ENCODE measurements at regions not wholly inside any gene's neighbourhood (a gene's known extent, or its start where the extent isn't known, plus 50 kb on each side); places are given as distances from the start of the nearest gene placed in this dataset.

GRCh38 chr14:101025696-101026095 is 122.2 kb upstream of the RTL1 start:
- TF ChIP-seq MYC (IDR thresholded peaks at IDR 0.05; ENCODE audit: low read depth, low read length), result no peak
- no peak for TF ChIP-seq CTCF (IDR thresholded peaks at IDR 0.05; ENCODE audit: extremely low read depth in 1 of 2, insufficient read depth in 1 of 2, low read depth in 1 of 2, low read length in 2 of 2)
- TF ChIP-seq POLR2AphosphoS5 (IDR thresholded peaks at IDR 0.05; ENCODE audit: insufficient read depth, low read depth, low read length), result no peak
- TF ChIP-seq, protein P1, sequence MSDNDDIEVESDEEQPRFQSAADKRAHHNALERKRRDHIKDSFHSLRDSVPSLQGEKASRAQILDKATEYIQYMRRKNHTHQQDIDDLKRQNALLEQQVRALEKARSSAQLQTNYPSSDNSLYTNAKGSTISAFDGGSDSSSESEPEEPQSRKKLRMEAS (IDR thresholded peaks at IDR 0.05; ENCODE audit: insufficient read depth, insufficient read length), result no peak
- no peak for TF ChIP-seq FOS (IDR thresholded peaks at IDR 0.05; ENCODE audit: borderline replicate concordance, insufficient read depth, low read length)

Measured in endothelial cell of umbilical vein (primary cell).